Fibroblast of pulmonary artery (primary cell): ENCODE measurements at regions not wholly inside any gene's neighbourhood (a gene's known extent, or its start where the extent isn't known, plus 50 kb on each side); places are given as distances from the start of the nearest gene placed in this dataset.

Source experiments
- DNase-seq: peaks from one replicate; pipeline ENCODE4 v3.0.0-alpha.2; 2010; ENCODE audit warnings: low read depth
- H3K4me3 ChIP-seq: replicated peaks from 2 replicates; pipeline ENCODE4 v1.5.1; 2011; ENCODE audit warnings: low read depth, mild to moderate bottlenecking, control low read depth, low read length, moderate library complexity
- TF ChIP-seq, protein P1 (sequence below): IDR thresholded peaks from 2 replicates; pipeline ENCODE4 v1.5.1; 2011; ENCODE audit warnings: mild to moderate bottlenecking, control low read depth, low read length, inconsistent platforms; ENCODE audit errors: missing control alignments

DNA sequence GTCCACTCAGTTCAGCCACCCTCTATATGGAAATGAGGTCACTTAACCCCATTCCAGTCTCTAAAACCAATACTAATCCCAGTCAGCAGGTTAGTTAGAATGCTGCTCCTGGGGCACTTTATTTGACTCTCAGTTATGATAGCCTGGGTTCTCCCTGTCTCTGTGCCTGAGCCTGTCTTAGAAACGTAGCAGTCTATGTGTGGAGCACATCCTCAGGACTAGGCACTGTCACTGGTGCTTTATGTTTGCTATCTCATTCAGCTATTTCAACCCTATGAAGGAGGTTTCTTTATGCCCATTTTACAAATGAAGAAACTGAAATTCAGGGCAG, 152.5 kb upstream of the PKDCC start:
- no peak overlapping the region for H3K4me3 ChIP-seq
- DNase-seq = no peak
- TF ChIP-seq, protein P1, sequence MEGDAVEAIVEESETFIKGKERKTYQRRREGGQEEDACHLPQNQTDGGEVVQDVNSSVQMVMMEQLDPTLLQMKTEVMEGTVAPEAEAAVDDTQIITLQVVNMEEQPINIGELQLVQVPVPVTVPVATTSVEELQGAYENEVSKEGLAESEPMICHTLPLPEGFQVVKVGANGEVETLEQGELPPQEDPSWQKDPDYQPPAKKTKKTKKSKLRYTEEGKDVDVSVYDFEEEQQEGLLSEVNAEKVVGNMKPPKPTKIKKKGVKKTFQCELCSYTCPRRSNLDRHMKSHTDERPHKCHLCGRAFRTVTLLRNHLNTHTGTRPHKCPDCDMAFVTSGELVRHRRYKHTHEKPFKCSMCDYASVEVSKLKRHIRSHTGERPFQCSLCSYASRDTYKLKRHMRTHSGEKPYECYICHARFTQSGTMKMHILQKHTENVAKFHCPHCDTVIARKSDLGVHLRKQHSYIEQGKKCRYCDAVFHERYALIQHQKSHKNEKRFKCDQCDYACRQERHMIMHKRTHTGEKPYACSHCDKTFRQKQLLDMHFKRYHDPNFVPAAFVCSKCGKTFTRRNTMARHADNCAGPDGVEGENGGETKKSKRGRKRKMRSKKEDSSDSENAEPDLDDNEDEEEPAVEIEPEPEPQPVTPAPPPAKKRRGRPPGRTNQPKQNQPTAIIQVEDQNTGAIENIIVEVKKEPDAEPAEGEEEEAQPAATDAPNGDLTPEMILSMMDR = no peak

DNA sequence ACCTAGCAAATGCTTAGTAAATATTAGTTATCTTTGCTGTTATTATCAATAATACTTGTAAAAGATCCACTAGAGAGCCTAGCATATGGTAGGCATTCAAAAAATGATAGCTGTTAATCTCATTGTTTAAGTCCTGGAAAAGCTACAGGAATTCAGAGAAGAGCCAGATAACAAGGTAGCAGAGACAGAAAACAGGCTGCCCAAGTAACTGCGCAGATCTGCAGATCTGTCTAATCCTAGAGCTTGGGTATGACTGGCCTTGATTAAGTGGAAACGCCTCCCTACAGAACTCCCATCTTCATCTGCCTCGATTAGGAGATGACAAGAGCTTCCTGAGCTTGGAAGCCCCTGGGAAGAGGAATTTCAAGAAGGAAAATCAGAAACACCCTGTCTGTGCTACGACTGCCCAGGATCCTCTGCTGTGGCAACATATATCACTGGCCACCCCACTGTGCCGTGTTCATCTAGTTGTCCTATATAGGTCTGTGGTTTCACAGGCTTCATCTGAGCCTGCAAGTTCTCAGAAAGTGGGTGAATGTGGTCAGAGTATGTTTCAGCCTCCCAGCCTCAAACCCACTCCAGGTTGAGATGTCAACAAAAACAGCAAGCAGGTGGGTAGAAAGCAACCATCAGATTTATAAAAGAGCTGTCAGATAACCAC, 151.5 kb upstream of the PKDCC start:
- no peak overlapping the region for H3K4me3 ChIP-seq
- DNase-seq = no peak
- TF ChIP-seq, protein P1 = no peak

DNA sequence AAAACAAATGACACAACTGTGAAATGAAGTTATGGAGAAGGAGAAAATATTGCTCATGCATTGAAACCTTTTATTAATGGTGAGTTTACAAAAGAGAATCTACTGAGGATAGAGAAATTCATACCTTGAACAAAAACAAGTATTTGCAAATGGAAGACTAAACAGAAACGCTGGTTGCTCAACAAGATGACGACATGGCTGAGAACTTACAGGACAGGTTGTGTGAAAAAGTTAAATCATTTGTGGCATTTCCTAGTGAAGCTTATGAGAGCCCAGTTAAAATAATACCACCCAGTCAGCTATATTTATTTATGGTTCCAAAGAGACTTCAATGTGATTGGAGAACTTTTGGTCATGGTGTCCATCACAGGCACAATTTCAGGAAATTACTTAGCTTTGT, 148.6 kb upstream of the PKDCC start:
- TF ChIP-seq, protein P1 = no peak
- H3K4me3 ChIP-seq = no peak overlapping the region
- DNase-seq = peak; percentile 56

- H3K4me3 ChIP-seq = no peak overlapping the region
- DNase-seq = no peak
- TF ChIP-seq, protein P1 = no peak
These were observed 147.7 kb upstream of the PKDCC start for GRCh38 chr2:41900101-41900577.

GRCh38 chr2:41902897-41903296, 144.9 kb upstream of the PKDCC start:
- H3K4me3 ChIP-seq = no peak overlapping the region
- TF ChIP-seq, protein P1 = no peak
- DNase-seq = no peak

DNA sequence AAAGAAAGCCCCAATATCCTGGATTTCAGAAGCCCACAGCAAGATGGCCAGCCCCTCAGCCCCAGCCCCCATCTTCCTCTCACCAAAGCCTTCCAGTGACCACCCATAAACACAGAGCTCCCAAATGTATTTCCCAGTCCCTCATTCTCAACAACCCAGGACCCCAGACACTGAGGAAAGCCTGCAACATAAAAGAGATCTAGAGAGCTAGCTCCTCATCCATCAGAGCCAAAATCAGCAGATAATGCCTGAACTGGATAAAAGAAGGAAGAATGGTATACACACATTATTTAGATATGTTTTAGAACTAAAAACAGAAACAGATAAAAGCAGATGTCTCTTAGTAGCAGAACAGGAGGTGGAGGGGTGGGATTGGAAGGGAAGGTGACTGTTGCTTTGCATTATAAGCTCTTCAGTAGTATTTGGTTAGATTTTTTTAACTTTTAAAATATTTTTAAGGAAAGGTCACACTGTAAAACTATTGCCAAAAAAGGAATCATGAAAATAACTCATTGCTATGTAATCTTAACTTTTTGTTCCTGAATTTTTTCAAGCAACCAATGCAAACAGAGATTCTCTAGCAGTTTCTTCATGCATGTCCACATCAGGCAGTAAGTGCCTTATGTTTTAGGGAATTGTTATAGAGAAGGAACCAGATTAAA, 144.2 kb upstream of the PKDCC start:
- TF ChIP-seq, protein P1 = no peak
- DNase-seq = no peak
- H3K4me3 ChIP-seq = no peak overlapping the region

DNA sequence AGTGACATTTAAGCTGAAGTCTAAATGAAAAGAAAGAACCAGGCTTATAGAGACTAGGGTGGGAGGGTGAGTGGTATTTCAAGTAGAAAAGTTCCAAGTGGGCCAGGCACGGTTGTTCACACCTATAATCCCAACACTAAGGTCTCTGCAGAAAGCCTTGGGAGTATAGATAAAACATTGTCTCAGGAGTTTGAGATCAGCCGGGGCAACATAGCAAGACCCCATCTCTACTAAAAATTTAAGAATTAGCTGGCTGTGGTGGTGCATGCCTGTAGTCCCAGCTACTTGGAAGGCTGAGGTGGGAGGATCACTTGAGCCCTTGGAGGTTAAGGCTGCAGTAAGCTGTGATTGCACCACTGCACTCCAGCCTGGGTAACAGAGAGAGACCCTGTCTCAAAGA, 143.4 kb upstream of the PKDCC start:
- no peak for DNase-seq
- no peak overlapping the region for H3K4me3 ChIP-seq
- TF ChIP-seq, protein P1 = no peak
